ENCODE measurements at regions not wholly inside any gene's neighbourhood (a gene's known extent, or its start where the extent isn't known, plus 50 kb on each side); places are given as distances from the start of the nearest gene placed in this dataset.
"Not testable (repeated sequence)": the region's sequence is repeated elsewhere in the genome, so short reads cannot be mapped to it uniquely, and the experiment has no call there.

GRCh38 chr10:125554753-125555152 is 128.2 kb downstream of the TEX36 start:
- DNase-seq (ENCODE audit: low read depth in 2 of 2): no peak

- no peak for DNase-seq (ENCODE audit: low read depth in 2 of 2)
Observed at GRCh38 chr10:125554016-125554703, 128.8 kb downstream of the TEX36 start.

GRCh38 chr10:125553091-125553490 is 129.9 kb downstream of the TEX36 start:
- no peak for DNase-seq (ENCODE audit: low read depth in 2 of 2)

GRCh38 chr10:125551247-125551646 is 131.7 kb downstream of the TEX36 start:
- DNase-seq (ENCODE audit: low read depth in 2 of 2): no peak

- DNase-seq (ENCODE audit: low read depth in 2 of 2): peak; percentile 34 to 94
Observed at GRCh38 chr10:125550362-125550761, 132.6 kb downstream of the TEX36 start.

GRCh38 chr10:125549653-125550052 is 133.3 kb downstream of the TEX36 start:
- DNase-seq (ENCODE audit: low read depth in 2 of 2): no peak

- no peak for DNase-seq (ENCODE audit: low read depth in 2 of 2)
Observed at GRCh38 chr10:125548878-125549277, 134.1 kb downstream of the TEX36 start.

GRCh38 chr10:125548356-125548755 is 134.6 kb downstream of the TEX36 start:
- no peak for DNase-seq (ENCODE audit: low read depth in 2 of 2)

GRCh38 chr10:125547010-125547650 is 135.8 kb downstream of the TEX36 start:
- no peak for DNase-seq (ENCODE audit: low read depth in 2 of 2)

GRCh38 chr10:125543796-125544195 is 139.2 kb downstream of the TEX36 start:
- no peak for DNase-seq (ENCODE audit: low read depth in 2 of 2)

- DNase-seq (ENCODE audit: low read depth in 2 of 2): peak in 1 of 2 donors; percentile 22
Observed at GRCh38 chr10:125538947-125539731, 143.8 kb downstream of the TEX36 start.

- DNase-seq (ENCODE audit: low read depth in 2 of 2): no peak
Observed at GRCh38 chr10:125536236-125536635, 146.7 kb downstream of the TEX36 start.

GRCh38 chr10:125535559-125535958 is 147.4 kb downstream of the TEX36 start:
- no peak for DNase-seq (ENCODE audit: low read depth in 2 of 2)

- no peak for DNase-seq (ENCODE audit: low read depth in 2 of 2)
Observed at GRCh38 chr10:125534515-125534914, 148.4 kb downstream of the TEX36 start.

- DNase-seq (ENCODE audit: low read depth in 2 of 2): no peak
Observed at GRCh38 chr10:125533866-125534265, 149.1 kb downstream of the TEX36 start.

GRCh38 chr10:125531465-125531864 is 151.5 kb downstream of the TEX36 start:
- no peak for DNase-seq (ENCODE audit: low read depth in 2 of 2)

GRCh38 chr10:125523347-125523746 is 159.6 kb downstream of the TEX36 start:
- DNase-seq (ENCODE audit: low read depth in 2 of 2): no peak

GRCh38 chr10:125521721-125522680 is 161.0 kb downstream of the TEX36 start:
- DNase-seq (ENCODE audit: low read depth in 2 of 2): peak in 1 of 2 donors; percentile 8

GRCh38 chr10:125520968-125521367 is 162.0 kb downstream of the TEX36 start:
- DNase-seq (ENCODE audit: low read depth in 2 of 2): no peak

GRCh38 chr10:125518397-125518796 is 164.6 kb downstream of the TEX36 start:
- not testable (repeated sequence) for DNase-seq (ENCODE audit: low read depth in 2 of 2)

GRCh38 chr10:125515571-125515970 is 167.4 kb downstream of the TEX36 start:
- no peak for DNase-seq (ENCODE audit: low read depth in 2 of 2)

Measured in dermis microvascular lymphatic vessel endothelial cell (primary cell).